Left ventricle myocardium inferior (tissue), 1 donor: ENCODE measurements at regions not wholly inside any gene's neighbourhood (a gene's known extent, or its start where the extent isn't known, plus 50 kb on each side); places are given as distances from the start of the nearest gene placed in this dataset.
A peak's percentile ranks its signal among the peaks of the same experiment; 100 is the strongest.

Experiments
- DNase-seq: peaks from one replicate; pipeline ENCODE4 v3.0.0-alpha.2; 2020
- H3K27ac ChIP-seq: fragments of 200-600 bp; replicated peaks from 2 replicates; pipeline ENCODE4 v1.8.0; 2021
- H3K27me3 ChIP-seq: fragments of 200-600 bp; 2 replicates; pipeline ENCODE4 v1.8.0; 2021; ENCODE audit warnings: low read depth
- H3K36me3 ChIP-seq: fragments of 200-600 bp; 2 replicates; pipeline ENCODE4 v1.8.0; 2021
- H3K4me1 ChIP-seq: fragments of 200-600 bp; 2 replicates; pipeline ENCODE4 v1.8.0; 2021
- H3K4me3 ChIP-seq: fragments of 200-600 bp; 2 replicates; pipeline ENCODE4 v1.8.0; 2021; ENCODE audit warnings: mild to moderate bottlenecking, moderate library complexity
- H3K9me3 ChIP-seq: fragments of 200-600 bp; replicated peaks from 2 replicates; pipeline ENCODE4 v1.8.0; 2021
- intact Hi-C: fragments of 100-400 bp; cut with micrococcal nuclease; formaldehyde crosslinking; loops from one replicate; pipeline ENCODE4 v1.11.0; 2022
- TF ChIP-seq, protein P1 (sequence below): fragments of 200-600 bp; IDR thresholded peaks from 2 replicates; pipeline ENCODE4 v1.8.0; 2021; ENCODE audit warnings: antibody characterized with exemption, mild to moderate bottlenecking, borderline replicate concordance
- donor health status: DM: no; HTN: yes; CAD: no; lungs with severe emphysema.

- no peak overlapping the region for H3K4me3 ChIP-seq
- intact Hi-C loops: no loop called here
- H3K27me3 ChIP-seq: no peaks in the 10 kb centered on the region
- no peak overlapping the region for H3K27ac ChIP-seq
- H3K36me3 ChIP-seq: no peaks in the 10 kb centered on the region
- TF ChIP-seq, protein P1, sequence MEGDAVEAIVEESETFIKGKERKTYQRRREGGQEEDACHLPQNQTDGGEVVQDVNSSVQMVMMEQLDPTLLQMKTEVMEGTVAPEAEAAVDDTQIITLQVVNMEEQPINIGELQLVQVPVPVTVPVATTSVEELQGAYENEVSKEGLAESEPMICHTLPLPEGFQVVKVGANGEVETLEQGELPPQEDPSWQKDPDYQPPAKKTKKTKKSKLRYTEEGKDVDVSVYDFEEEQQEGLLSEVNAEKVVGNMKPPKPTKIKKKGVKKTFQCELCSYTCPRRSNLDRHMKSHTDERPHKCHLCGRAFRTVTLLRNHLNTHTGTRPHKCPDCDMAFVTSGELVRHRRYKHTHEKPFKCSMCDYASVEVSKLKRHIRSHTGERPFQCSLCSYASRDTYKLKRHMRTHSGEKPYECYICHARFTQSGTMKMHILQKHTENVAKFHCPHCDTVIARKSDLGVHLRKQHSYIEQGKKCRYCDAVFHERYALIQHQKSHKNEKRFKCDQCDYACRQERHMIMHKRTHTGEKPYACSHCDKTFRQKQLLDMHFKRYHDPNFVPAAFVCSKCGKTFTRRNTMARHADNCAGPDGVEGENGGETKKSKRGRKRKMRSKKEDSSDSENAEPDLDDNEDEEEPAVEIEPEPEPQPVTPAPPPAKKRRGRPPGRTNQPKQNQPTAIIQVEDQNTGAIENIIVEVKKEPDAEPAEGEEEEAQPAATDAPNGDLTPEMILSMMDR: no peak
- no peaks in the 10 kb centered on the region for H3K9me3 ChIP-seq
- H3K4me1 ChIP-seq: no peaks in the 10 kb centered on the region
- no peak for DNase-seq
Measured at GRCh38 chr2:200013906-200014305, 58.5 kb downstream of the MAIP1 start.

GRCh38 chr2:200021449-200022114 is 66.2 kb downstream of the MAIP1 start:
- intact Hi-C loops: no loop called here
- no peaks in the 10 kb centered on the region for H3K27me3 ChIP-seq
- TF ChIP-seq, protein P1: no peak
- no peaks in the 10 kb centered on the region for H3K36me3 ChIP-seq
- no peak overlapping the region for H3K27ac ChIP-seq
- H3K9me3 ChIP-seq: no peaks in the 10 kb centered on the region
- H3K4me3 ChIP-seq: no peak overlapping the region
- DNase-seq: no peak
- H3K4me1 ChIP-seq: no peaks in the 10 kb centered on the region

DNA sequence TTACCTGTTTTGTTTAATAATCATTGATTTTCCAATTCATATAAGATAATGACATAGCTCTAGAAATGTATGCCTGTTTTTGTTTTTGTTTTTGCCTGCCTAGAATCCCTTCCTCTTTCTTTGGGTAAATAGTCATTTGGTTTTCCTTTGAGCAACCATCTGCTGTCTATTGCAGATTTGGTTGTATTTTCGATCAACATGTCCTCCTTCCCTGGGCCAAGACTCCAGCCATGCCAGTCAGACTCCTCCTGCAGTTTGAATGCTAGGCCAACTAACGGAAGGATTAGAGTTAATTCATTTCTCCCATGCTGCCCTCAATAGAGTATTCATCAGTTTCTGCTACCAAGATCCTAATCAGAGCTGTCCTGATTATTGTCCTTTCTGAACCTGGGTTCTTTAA is 67.1 kb downstream of the MAIP1 start:
- no peak overlapping the region for H3K27ac ChIP-seq
- no peaks in the 10 kb centered on the region for H3K4me1 ChIP-seq
- TF ChIP-seq, protein P1: no peak
- no peaks in the 10 kb centered on the region for H3K9me3 ChIP-seq
- intact Hi-C loops: no loop called here
- DNase-seq: no peak
- H3K27me3 ChIP-seq: no peaks in the 10 kb centered on the region
- no peaks in the 10 kb centered on the region for H3K36me3 ChIP-seq
- H3K4me3 ChIP-seq: no peak overlapping the region

DNA sequence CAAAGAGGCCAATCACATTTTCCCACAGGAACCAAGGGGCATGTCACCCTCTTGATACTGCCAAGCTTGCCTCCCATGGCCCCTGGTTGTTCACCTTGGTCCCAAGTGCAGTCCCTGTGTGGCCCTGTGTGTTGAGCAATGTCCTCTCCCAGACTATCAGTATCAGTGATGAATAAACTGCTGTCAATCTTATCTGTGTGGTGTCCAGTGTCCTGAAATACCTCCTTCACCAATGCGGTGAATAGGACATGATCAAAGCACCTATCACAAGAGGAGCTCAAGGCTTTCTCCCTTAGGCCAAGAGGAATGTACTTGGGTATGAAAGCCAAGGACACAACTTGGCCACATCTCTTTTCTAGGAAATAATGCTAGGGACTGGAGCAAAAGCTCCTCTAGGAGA is 68.2 kb downstream of the MAIP1 start:
- intact Hi-C loops: no loop called here
- Histone ChIP-seq H3K27me3 (no peaks in the 10 kb centered on the region), H3K4me1 (peaks cover under 1% of the 10 kb centered on the region), H3K4me3 (no peak overlapping the region), H3K36me3 (no peaks in the 10 kb centered on the region), H3K27ac (no peak overlapping the region), H3K9me3 (no peaks in the 10 kb centered on the region)
- TF ChIP-seq, protein P1: no peak
- no peak for DNase-seq

DNA sequence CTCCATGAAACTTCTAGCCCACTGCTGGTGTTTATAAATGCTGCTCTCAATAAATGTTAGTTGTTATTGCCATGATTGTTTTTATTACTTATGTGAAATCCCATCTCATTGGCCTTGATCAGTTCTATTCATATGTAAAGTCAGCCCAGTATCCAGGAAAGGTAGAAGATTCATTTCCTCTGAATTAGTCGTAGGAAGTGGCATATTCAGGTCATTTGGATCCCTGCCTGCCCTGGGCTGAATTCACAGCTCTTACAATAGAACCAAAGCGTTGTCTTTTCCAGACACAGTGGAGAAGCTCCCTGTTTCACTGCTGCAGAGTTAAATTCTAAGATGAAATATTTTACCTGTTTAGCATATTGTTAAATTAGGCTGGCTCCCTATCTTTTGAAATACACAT is 70.3 kb downstream of the MAIP1 start:
- Histone ChIP-seq H3K27me3 (no peaks in the 10 kb centered on the region), H3K36me3 (no peaks in the 10 kb centered on the region), H3K9me3 (no peaks in the 10 kb centered on the region), H3K27ac (peak overlapping the region; percentile 70), H3K4me1 (peaks cover 18% of the 10 kb centered on the region), H3K4me3 (no peak overlapping the region)
- no peak for DNase-seq
- intact Hi-C loops: no loop called here
- TF ChIP-seq, protein P1: no peak
